Loucy (cell line): ENCODE measurements at regions not wholly inside any gene's neighbourhood (a gene's known extent, or its start where the extent isn't known, plus 50 kb on each side); places are given as distances from the start of the nearest gene placed in this dataset.

Experiments
- H2AFZ ChIP-seq: fragments of 200-600 bp; sonication (generic); 2 replicates; pipeline ENCODE4 v1.6.0; 2016; ENCODE audit warnings: antibody characterized with exemption, mild to moderate bottlenecking, low read length, moderate library complexity
- H3F3A ChIP-seq: fragments of 200-600 bp; 2 replicates; pipeline ENCODE4 v1.6.0; 2016; ENCODE audit warnings: antibody characterized with exemption, low read depth, mild to moderate bottlenecking
- H3K27me3 ChIP-seq: fragments of 200-600 bp; sonication (generic); 2 replicates; pipeline ENCODE4 v1.6.1; 2014; ENCODE audit warnings: low read length, mild to moderate bottlenecking; ENCODE audit not compliant: insufficient read depth, poor library complexity, severe bottlenecking
- H3K36me3 ChIP-seq: fragments of 200-600 bp; sonication (generic); 2 replicates; pipeline ENCODE4 v1.6.1; 2016; ENCODE audit warnings: low read length; ENCODE audit not compliant: insufficient read depth
- H3K4me1 ChIP-seq: fragments of 200-600 bp; sonication (generic); 2 replicates; pipeline ENCODE4 v1.5.1; 2014; ENCODE audit warnings: low read length, mild to moderate bottlenecking; ENCODE audit not compliant: insufficient read depth, poor library complexity, severe bottlenecking
- H3K4me2 ChIP-seq: fragments of 200-600 bp; sonication (generic); 2 replicates; pipeline ENCODE4 v1.6.0; 2014; ENCODE audit warnings: antibody characterized with exemption, low read length, low read depth, mild to moderate bottlenecking; ENCODE audit not compliant: poor library complexity, severe bottlenecking
- H3K4me3 ChIP-seq: fragments of 200-600 bp; sonication (generic); 2 replicates; pipeline ENCODE4 v1.5.1; 2014; ENCODE audit warnings: low read length, mild to moderate bottlenecking, mixed read lengths; ENCODE audit not compliant: poor library complexity, severe bottlenecking
- H3K79me2 ChIP-seq: fragments of 200-600 bp; sonication (generic); 2 replicates; pipeline ENCODE4 v1.6.1; 2014; ENCODE audit warnings: low read length; ENCODE audit not compliant: insufficient read depth
- H3K9ac ChIP-seq: fragments of 200-600 bp; sonication (generic); 2 replicates; pipeline ENCODE4 v1.6.0; 2014; ENCODE audit warnings: mild to moderate bottlenecking, low read depth, low read length, moderate library complexity; ENCODE audit not compliant: poor library complexity, severe bottlenecking
- H3K9me2 ChIP-seq: fragments of 200-600 bp; sonication (generic); replicated peaks from 2 replicates; pipeline ENCODE4 v1.6.1; 2016; ENCODE audit warnings: low read depth, low read length, mixed read lengths
- H3K9me3 ChIP-seq: fragments of 200-600 bp; sonication (generic); 2 replicates; pipeline ENCODE4 v1.6.1; 2014; ENCODE audit warnings: mild to moderate bottlenecking, antibody characterized with exemption, low read length, low read depth; ENCODE audit not compliant: insufficient read depth
- H4K20me1 ChIP-seq: fragments of 200-600 bp; sonication (generic); 2 replicates; pipeline ENCODE4 v1.6.0; 2014; ENCODE audit warnings: antibody characterized with exemption, low read length, mild to moderate bottlenecking; ENCODE audit not compliant: insufficient read depth, poor library complexity, severe bottlenecking
- CTCF ChIP-seq: fragments of 200-600 bp; sonication (generic); conservative IDR thresholded peaks from 2 replicates; pipeline ENCODE4 v1.5.1; 2014; ENCODE audit warnings: mild to moderate bottlenecking, antibody characterized with exemption, low read length
- EZH2phosphoT487 ChIP-seq: fragments of 200-600 bp; IDR thresholded peaks from 2 replicates; pipeline ENCODE4 v1.6.1; 2018; ENCODE audit warnings: antibody characterized with exemption, mild to moderate bottlenecking, moderate library complexity, borderline replicate concordance

GRCh38 chr12:63419154-63419553 is 249.1 kb downstream of the DPY19L2 start:
- no peaks in the 10 kb centered on the region for H3K9me2 ChIP-seq
- no peaks in the 10 kb centered on the region for H3K27me3 ChIP-seq
- H3K9me3 ChIP-seq = peaks cover 4% of the 10 kb centered on the region; the same call in 1 of the 2 replicates
- no peak overlapping the region for H3K9ac ChIP-seq
- H3K4me3 ChIP-seq = no peak overlapping the region
- H3K4me1 ChIP-seq = no peaks in the 10 kb centered on the region
- H2AFZ ChIP-seq = no peak overlapping the region
- TF ChIP-seq CTCF = no peak
- TF ChIP-seq EZH2phosphoT487 = no peak
- no peaks in the 10 kb centered on the region for H3K79me2 ChIP-seq
- no peak overlapping the region for H3K4me2 ChIP-seq
- no peaks in the 10 kb centered on the region for H3F3A ChIP-seq
- no peaks in the 10 kb centered on the region for H3K36me3 ChIP-seq
- no peaks in the 10 kb centered on the region for H4K20me1 ChIP-seq

GRCh38 chr12:63416788-63417187 is 251.5 kb downstream of the DPY19L2 start:
- no peaks in the 10 kb centered on the region for H3K79me2 ChIP-seq
- peaks cover 7% of the 10 kb centered on the region; the same call in 1 of the 2 replicates for H3K9me3 ChIP-seq
- H3F3A ChIP-seq = no peaks in the 10 kb centered on the region
- no peak overlapping the region for H3K9ac ChIP-seq
- no peaks in the 10 kb centered on the region for H4K20me1 ChIP-seq
- no peak overlapping the region for H3K4me3 ChIP-seq
- peaks cover under 1% of the 10 kb centered on the region for H3K4me1 ChIP-seq
- H3K36me3 ChIP-seq = no peaks in the 10 kb centered on the region
- H3K27me3 ChIP-seq = no peaks in the 10 kb centered on the region
- H2AFZ ChIP-seq = no peak overlapping the region
- H3K9me2 ChIP-seq = no peaks in the 10 kb centered on the region
- H3K4me2 ChIP-seq = no peak overlapping the region
- TF ChIP-seq EZH2phosphoT487 (no peak), CTCF (no peak)

GRCh38 chr12:63415357-63415756 is 252.9 kb downstream of the DPY19L2 start:
- Histone ChIP-seq H3K9me3 (peaks cover 7% of the 10 kb centered on the region; the same call in 1 of the 2 replicates), H3K4me2 (no peak overlapping the region), H3K36me3 (no peaks in the 10 kb centered on the region), H3K4me3 (no peak overlapping the region), H3K79me2 (no peaks in the 10 kb centered on the region), H3K4me1 (peaks cover 15% of the 10 kb centered on the region), H3F3A (no peaks in the 10 kb centered on the region; the same call in 1 of the 2 replicates), H3K9me2 (no peaks in the 10 kb centered on the region), H2AFZ (no peak overlapping the region), H3K9ac (no peak overlapping the region), H3K27me3 (no peaks in the 10 kb centered on the region), H4K20me1 (no peaks in the 10 kb centered on the region)
- TF ChIP-seq CTCF = no peak
- no peak for TF ChIP-seq EZH2phosphoT487
